Glutamatergic neuron (in vitro differentiated cells): ENCODE measurements at regions not wholly inside any gene's neighbourhood (a gene's known extent, or its start where the extent isn't known, plus 50 kb on each side); places are given as distances from the start of the nearest gene placed in this dataset.
"Not testable (repeated sequence)": the region's sequence is repeated elsewhere in the genome, so short reads cannot be mapped to it uniquely, and the experiment has no call there.

Experiments
- DNase-seq: peaks from one replicate; pipeline ENCODE4 v3.0.0; 2022
- H3K27ac Mint-ChIP-seq: one replicate; pipeline ENCODE4 v1.8.0; 2020; ENCODE audit warnings: mild to moderate bottlenecking, mixed read lengths, inconsistent platforms; ENCODE audit not compliant: unreplicated experiment
- H3K27me3 Mint-ChIP-seq: one replicate; pipeline ENCODE4 v1.8.0; 2020; ENCODE audit warnings: mild to moderate bottlenecking, moderate library complexity, mixed read lengths, inconsistent platforms; ENCODE audit not compliant: unreplicated experiment
- H3K36me3 Mint-ChIP-seq: one replicate; pipeline ENCODE4 v1.8.0; 2020; ENCODE audit warnings: mild to moderate bottlenecking, mixed read lengths, inconsistent platforms; ENCODE audit not compliant: unreplicated experiment
- H3K4me1 Mint-ChIP-seq: one replicate; pipeline ENCODE4 v1.8.0; 2020; ENCODE audit warnings: mild to moderate bottlenecking, low read depth, mixed read lengths, inconsistent platforms; ENCODE audit not compliant: unreplicated experiment
- H3K4me3 Mint-ChIP-seq: one replicate; pipeline ENCODE4 v1.8.0; 2020; ENCODE audit warnings: mild to moderate bottlenecking, mixed read lengths, inconsistent platforms; ENCODE audit not compliant: unreplicated experiment
- H3K9me3 Mint-ChIP-seq: one replicate; pipeline ENCODE4 v1.8.0; 2020; ENCODE audit warnings: mild to moderate bottlenecking, moderate library complexity, mixed read lengths, inconsistent platforms; ENCODE audit not compliant: unreplicated experiment
- CTCF ChIP-seq: fragments of 200-600 bp; sonication (generic); IDR thresholded peaks from one replicate; pipeline ENCODE4 v1.5.0; 2021; ENCODE audit not compliant: partially characterized antibody, unreplicated experiment

GRCh38 chr5:86232246-86232645 lies 385.5 kb upstream of the COX7C start:
- H3K4me3 Mint-ChIP-seq = no peak overlapping the region
- TF ChIP-seq CTCF = no peak

GRCh38 chr5:86244153-86244552 lies 373.6 kb upstream of the COX7C start:
- Mint-ChIP-seq H3K4me1 (no peaks in the 10 kb centered on the region), H3K36me3 (no peaks in the 10 kb centered on the region), H3K27ac (no peak overlapping the region), H3K4me3 (no peak overlapping the region), H3K27me3 (peaks cover 3% of the 10 kb centered on the region), H3K9me3 (no peaks in the 10 kb centered on the region)
- no peak for DNase-seq
- no peak for TF ChIP-seq CTCF

More at GRCh38 chr5:86232246-86232645, 385.5 kb upstream of the COX7C start:
- no peak for DNase-seq
- Mint-ChIP-seq H3K4me1 (no peaks in the 10 kb centered on the region), H3K27ac (no peak overlapping the region), H3K9me3 (no peaks in the 10 kb centered on the region), H3K36me3 (no peaks in the 10 kb centered on the region), H3K27me3 (no peaks in the 10 kb centered on the region)

- Mint-ChIP-seq H3K36me3 (no peaks in the 10 kb centered on the region), H3K9me3 (no peaks in the 10 kb centered on the region), H3K4me1 (no peaks in the 10 kb centered on the region), H3K4me3 (no peak overlapping the region), H3K27ac (no peak overlapping the region), H3K27me3 (no peaks in the 10 kb centered on the region)
- DNase-seq = no peak
- no peak for TF ChIP-seq CTCF
Measured at GRCh38 chr5:86257871-86258270, 359.9 kb upstream of the COX7C start.

- H3K27ac Mint-ChIP-seq, H3K27me3 Mint-ChIP-seq, H3K9me3 Mint-ChIP-seq, H3K4me1 Mint-ChIP-seq, H3K4me3 Mint-ChIP-seq, H3K36me3 Mint-ChIP-seq, DNase-seq: not testable (repeated sequence)
Measured at GRCh38 chr5:86284400-86285190, 333.1 kb upstream of the COX7C start.

GRCh38 chr5:86287437-86287836 lies 330.3 kb upstream of the COX7C start:
- not testable (repeated sequence) for DNase-seq, H3K4me1 Mint-ChIP-seq, H3K36me3 Mint-ChIP-seq

GRCh38 chr5:86289786-86290185 lies 328.0 kb upstream of the COX7C start:
- not testable (repeated sequence) for H3K36me3 Mint-ChIP-seq, H3K27me3 Mint-ChIP-seq, H3K4me1 Mint-ChIP-seq, H3K9me3 Mint-ChIP-seq, DNase-seq, H3K4me3 Mint-ChIP-seq, H3K27ac Mint-ChIP-seq

More at GRCh38 chr5:86287437-86287836, 330.3 kb upstream of the COX7C start:
- not testable (repeated sequence) for H3K27me3 Mint-ChIP-seq, H3K27ac Mint-ChIP-seq, H3K4me3 Mint-ChIP-seq, H3K9me3 Mint-ChIP-seq

- not testable (repeated sequence) for H3K27ac Mint-ChIP-seq, DNase-seq, H3K36me3 Mint-ChIP-seq, H3K27me3 Mint-ChIP-seq, H3K9me3 Mint-ChIP-seq, H3K4me3 Mint-ChIP-seq
- H3K4me1 Mint-ChIP-seq = peaks cover 10% of the 10 kb centered on the region
Measured at GRCh38 chr5:86292811-86293210, 324.9 kb upstream of the COX7C start.

GRCh38 chr5:86302643-86303042 lies 315.1 kb upstream of the COX7C start:
- DNase-seq, H3K4me3 Mint-ChIP-seq, H3K27ac Mint-ChIP-seq, H3K36me3 Mint-ChIP-seq, H3K27me3 Mint-ChIP-seq, H3K9me3 Mint-ChIP-seq, H3K4me1 Mint-ChIP-seq: not testable (repeated sequence)
